KMS-11 (cell line): ENCODE measurements at regions not wholly inside any gene's neighbourhood (a gene's known extent, or its start where the extent isn't known, plus 50 kb on each side); places are given as distances from the start of the nearest gene placed in this dataset.
"Not testable (repeated sequence)": the region's sequence is repeated elsewhere in the genome, so short reads cannot be mapped to it uniquely, and the experiment has no call there.

Experiments used
- H2AFZ ChIP-seq: fragments of 200-600 bp; sonication (generic); 2 replicates; pipeline ENCODE4 v1.6.1; 2016; ENCODE audit warnings: antibody characterized with exemption, mixed run types, low read depth
- H3K27ac ChIP-seq: fragments of 200-600 bp; sonication (generic); 2 replicates; pipeline ENCODE4 v1.6.1; 2016; ENCODE audit warnings: mild to moderate bottlenecking, mixed run types
- H3K27me3 ChIP-seq: fragments of 200-600 bp; sonication (generic); 2 replicates; pipeline ENCODE4 v1.6.1; 2017; ENCODE audit warnings: mild to moderate bottlenecking, low read depth, mixed run types, moderate library complexity; ENCODE audit not compliant: insufficient read depth
- H3K36me3 ChIP-seq: fragments of 200-600 bp; sonication (generic); 2 replicates; pipeline ENCODE4 v1.6.1; 2017; ENCODE audit warnings: mild to moderate bottlenecking, mixed run types; ENCODE audit not compliant: insufficient read depth
- H3K4me1 ChIP-seq: fragments of 200-600 bp; sonication (generic); 2 replicates; pipeline ENCODE4 v1.6.1; 2016; ENCODE audit warnings: mild to moderate bottlenecking, low read depth, mixed run types; ENCODE audit not compliant: poor library complexity, severe bottlenecking
- H3K4me2 ChIP-seq: fragments of 200-600 bp; sonication (generic); 2 replicates; pipeline ENCODE4 v1.7.0; 2016; ENCODE audit warnings: mild to moderate bottlenecking, mixed run types
- H3K4me3 ChIP-seq: fragments of 200-600 bp; sonication (generic); IDR thresholded peaks from 2 replicates; pipeline ENCODE4 v1.6.1; 2017; ENCODE audit warnings: low read depth, low read length, mixed read lengths; ENCODE audit not compliant: insufficient read depth
- H3K79me2 ChIP-seq: fragments of 200-600 bp; sonication (generic); 2 replicates; pipeline ENCODE4 v1.6.1; 2016; ENCODE audit warnings: low read depth, mixed run types; ENCODE audit not compliant: insufficient read depth
- H3K9ac ChIP-seq: fragments of 200-600 bp; sonication (generic); 2 replicates; pipeline ENCODE4 v1.6.1; 2016; ENCODE audit warnings: mild to moderate bottlenecking, mixed run types
- H4K20me1 ChIP-seq: fragments of 200-600 bp; sonication (generic); 2 replicates; pipeline ENCODE4 v1.6.1; 2016; ENCODE audit warnings: mild to moderate bottlenecking, mixed run types; ENCODE audit not compliant: insufficient read depth
- CTCF ChIP-seq: fragments of 200-600 bp; sonication (generic); conservative IDR thresholded peaks from 2 replicates; pipeline ENCODE4 v1.6.1; 2017; ENCODE audit warnings: low read depth, mild to moderate bottlenecking, antibody characterized with exemption, low read length, moderate library complexity, mixed read lengths

- Histone ChIP-seq H3K4me3 (no peak overlapping the region), H3K27ac (no peak overlapping the region), H3K27me3 (no peaks in the 10 kb centered on the region), H3K4me2 (no peak overlapping the region), H4K20me1 (no peaks in the 10 kb centered on the region), H3K36me3 (no peaks in the 10 kb centered on the region), H3K4me1 (no peaks in the 10 kb centered on the region), H2AFZ (no peak overlapping the region), H3K9ac (no peak overlapping the region), H3K79me2 (no peaks in the 10 kb centered on the region)
- TF ChIP-seq CTCF, result no peak
These were observed 499.1 kb upstream of the GRIN3A start for GRCh38 chr9:102237520-102237919.

DNA sequence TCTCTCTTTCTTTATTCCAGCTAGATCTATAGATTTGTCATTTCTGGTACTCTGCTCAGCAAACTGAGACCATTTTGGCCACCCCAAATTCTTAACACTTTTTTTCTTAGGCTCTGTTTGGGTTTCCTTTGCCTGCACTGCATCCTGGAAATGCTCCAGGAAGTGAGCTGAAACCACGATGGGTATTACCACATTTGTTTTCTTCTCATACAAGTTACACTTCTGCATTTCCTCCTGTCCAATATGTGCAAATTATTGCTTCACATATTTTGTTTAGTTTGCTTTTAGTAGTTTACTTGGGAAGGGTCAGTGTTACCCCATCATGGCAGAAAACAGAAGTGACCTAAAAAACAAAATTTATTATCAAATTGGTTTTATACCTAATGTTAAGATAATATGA, 498.6 kb upstream of the GRIN3A start:
- H3K4me2 ChIP-seq, result no peak overlapping the region
- H3K79me2 ChIP-seq, result no peaks in the 10 kb centered on the region

GRCh38 chr9:102227416-102227815, 489.0 kb upstream of the GRIN3A start:
- not testable (repeated sequence) for H3K4me2 ChIP-seq, H3K79me2 ChIP-seq, H3K27ac ChIP-seq, H4K20me1 ChIP-seq, H3K27me3 ChIP-seq, H3K4me1 ChIP-seq, H3K36me3 ChIP-seq, H2AFZ ChIP-seq, H3K9ac ChIP-seq, H3K4me3 ChIP-seq

More for the DNA sequence above, 498.6 kb upstream of the GRIN3A start:
- peak overlapping the region; percentile 14; the same call in 1 of the 2 replicates for H2AFZ ChIP-seq
- H3K27me3 ChIP-seq, result no peaks in the 10 kb centered on the region
- no peak overlapping the region for H3K4me3 ChIP-seq
- no peaks in the 10 kb centered on the region for H3K36me3 ChIP-seq
- no peak overlapping the region for H3K9ac ChIP-seq
- TF ChIP-seq CTCF, result no peak
- H3K4me1 ChIP-seq, result no peaks in the 10 kb centered on the region
- no peak overlapping the region for H3K27ac ChIP-seq
- H4K20me1 ChIP-seq, result no peaks in the 10 kb centered on the region

- no peak overlapping the region for H3K27ac ChIP-seq
- no peak overlapping the region for H2AFZ ChIP-seq
- H3K36me3 ChIP-seq, result no peaks in the 10 kb centered on the region
- TF ChIP-seq CTCF, result no peak
- H3K4me2 ChIP-seq, result no peak overlapping the region
- no peak overlapping the region for H3K4me3 ChIP-seq
- H3K79me2 ChIP-seq, result no peaks in the 10 kb centered on the region
- no peaks in the 10 kb centered on the region for H3K27me3 ChIP-seq
- no peak overlapping the region for H3K9ac ChIP-seq
- no peaks in the 10 kb centered on the region for H3K4me1 ChIP-seq
- no peaks in the 10 kb centered on the region for H4K20me1 ChIP-seq
These were observed 487.5 kb upstream of the GRIN3A start for GRCh38 chr9:102225841-102226441.

DNA sequence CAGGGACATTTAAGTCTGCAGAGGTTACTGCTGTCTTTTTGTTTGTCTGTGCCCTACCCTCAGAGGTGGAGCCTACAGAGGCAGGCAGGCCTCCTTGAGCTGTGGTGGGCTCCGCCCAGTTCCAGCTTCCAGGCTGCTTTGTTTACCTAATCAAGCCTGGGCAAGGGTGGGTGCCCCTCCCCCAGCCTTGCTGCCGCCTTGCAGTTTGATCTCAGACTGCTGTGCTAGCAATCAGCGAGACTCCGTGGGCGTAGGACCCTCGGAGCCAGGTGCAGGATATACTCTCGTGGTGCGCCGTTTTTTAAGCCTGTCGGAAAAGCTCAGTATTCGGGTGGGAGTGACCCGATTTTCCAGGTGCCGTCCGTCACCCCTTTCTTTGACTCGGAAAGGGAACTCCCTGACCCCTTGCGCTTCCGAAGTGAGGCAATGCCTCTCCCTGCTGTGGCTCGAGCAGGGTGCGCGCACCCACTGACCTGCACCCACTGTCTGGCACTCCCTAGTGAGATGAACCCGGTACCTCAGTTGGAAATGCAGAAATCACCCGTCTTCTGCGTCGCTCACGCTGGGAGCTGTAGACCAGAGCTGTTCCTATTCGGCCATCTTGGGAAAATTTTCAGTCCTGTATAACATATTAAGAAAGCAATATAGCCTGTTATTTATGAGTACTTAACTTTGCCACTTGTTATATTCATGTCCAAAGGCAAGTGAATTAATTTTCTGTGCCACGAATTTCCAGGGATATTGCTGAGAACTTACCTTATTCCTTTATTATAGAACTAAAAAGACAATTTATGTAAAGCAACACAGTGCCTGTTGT, 485.1 kb upstream of the GRIN3A start:
- not testable (repeated sequence) for H3K9ac ChIP-seq, H2AFZ ChIP-seq, H3K4me1 ChIP-seq, H3K4me2 ChIP-seq, H3K27me3 ChIP-seq, H3K79me2 ChIP-seq, H3K36me3 ChIP-seq, H3K4me3 ChIP-seq, H4K20me1 ChIP-seq, H3K27ac ChIP-seq
